ENCODE measurements at regions not wholly inside any gene's neighbourhood (a gene's known extent, or its start where the extent isn't known, plus 50 kb on each side); places are given as distances from the start of the nearest gene placed in this dataset.

GRCh38 chr1:221823561-221823960, 81.7 kb upstream of the DUSP10 start:
- Mint-ChIP-seq H3K27ac (ENCODE audit: unreplicated experiment) (no peak overlapping the region), H3K9me3 (ENCODE audit: low read depth) (peaks cover 2% of the 10 kb centered on the region), H3K4me3 (ENCODE audit: unreplicated experiment) (no peak overlapping the region), H3K4me1 (ENCODE audit: low read depth) (peaks cover 9% of the 10 kb centered on the region), H3K36me3 (ENCODE audit: low read depth) (no peaks in the 10 kb centered on the region), H3K27me3 (ENCODE audit: low read depth) (no peaks in the 10 kb centered on the region)
- no peak for DNase-seq (ENCODE audit: low spot score)
- TF ChIP-seq, protein P1, sequence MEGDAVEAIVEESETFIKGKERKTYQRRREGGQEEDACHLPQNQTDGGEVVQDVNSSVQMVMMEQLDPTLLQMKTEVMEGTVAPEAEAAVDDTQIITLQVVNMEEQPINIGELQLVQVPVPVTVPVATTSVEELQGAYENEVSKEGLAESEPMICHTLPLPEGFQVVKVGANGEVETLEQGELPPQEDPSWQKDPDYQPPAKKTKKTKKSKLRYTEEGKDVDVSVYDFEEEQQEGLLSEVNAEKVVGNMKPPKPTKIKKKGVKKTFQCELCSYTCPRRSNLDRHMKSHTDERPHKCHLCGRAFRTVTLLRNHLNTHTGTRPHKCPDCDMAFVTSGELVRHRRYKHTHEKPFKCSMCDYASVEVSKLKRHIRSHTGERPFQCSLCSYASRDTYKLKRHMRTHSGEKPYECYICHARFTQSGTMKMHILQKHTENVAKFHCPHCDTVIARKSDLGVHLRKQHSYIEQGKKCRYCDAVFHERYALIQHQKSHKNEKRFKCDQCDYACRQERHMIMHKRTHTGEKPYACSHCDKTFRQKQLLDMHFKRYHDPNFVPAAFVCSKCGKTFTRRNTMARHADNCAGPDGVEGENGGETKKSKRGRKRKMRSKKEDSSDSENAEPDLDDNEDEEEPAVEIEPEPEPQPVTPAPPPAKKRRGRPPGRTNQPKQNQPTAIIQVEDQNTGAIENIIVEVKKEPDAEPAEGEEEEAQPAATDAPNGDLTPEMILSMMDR (IDR thresholded peaks at IDR 0.05) = no peak

DNA sequence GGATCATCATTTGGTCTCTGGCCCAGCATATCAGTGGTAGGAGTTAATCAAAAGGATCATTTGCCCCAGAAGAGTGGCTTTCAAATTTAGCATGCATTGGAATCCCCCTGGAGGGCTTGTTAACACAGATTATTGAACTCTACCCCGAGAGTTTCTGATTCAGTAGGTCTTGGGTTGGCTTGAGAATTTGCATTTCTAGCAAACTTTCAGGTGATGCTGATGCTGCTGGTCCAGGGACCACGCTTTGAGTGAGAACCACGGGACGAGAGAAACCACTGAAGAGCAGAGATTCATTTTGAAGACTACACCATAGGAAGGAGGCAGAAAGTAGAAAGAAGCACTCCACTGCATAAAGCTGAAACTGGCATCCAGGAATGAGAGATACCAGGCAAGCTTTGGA, 81.3 kb upstream of the DUSP10 start:
- TF ChIP-seq, protein P1 (IDR thresholded peaks at IDR 0.05) = no peak
- H3K4me1 Mint-ChIP-seq (ENCODE audit: low read depth) = peaks cover 8% of the 10 kb centered on the region
- no peak overlapping the region for H3K4me3 Mint-ChIP-seq (ENCODE audit: unreplicated experiment)
- no peaks in the 10 kb centered on the region for H3K36me3 Mint-ChIP-seq (ENCODE audit: low read depth)
- no peak overlapping the region for H3K27ac Mint-ChIP-seq (ENCODE audit: unreplicated experiment)
- no peaks in the 10 kb centered on the region for H3K27me3 Mint-ChIP-seq (ENCODE audit: low read depth)
- no peak for DNase-seq (ENCODE audit: low spot score)
- H3K9me3 Mint-ChIP-seq (ENCODE audit: low read depth) = peaks cover 2% of the 10 kb centered on the region

DNA sequence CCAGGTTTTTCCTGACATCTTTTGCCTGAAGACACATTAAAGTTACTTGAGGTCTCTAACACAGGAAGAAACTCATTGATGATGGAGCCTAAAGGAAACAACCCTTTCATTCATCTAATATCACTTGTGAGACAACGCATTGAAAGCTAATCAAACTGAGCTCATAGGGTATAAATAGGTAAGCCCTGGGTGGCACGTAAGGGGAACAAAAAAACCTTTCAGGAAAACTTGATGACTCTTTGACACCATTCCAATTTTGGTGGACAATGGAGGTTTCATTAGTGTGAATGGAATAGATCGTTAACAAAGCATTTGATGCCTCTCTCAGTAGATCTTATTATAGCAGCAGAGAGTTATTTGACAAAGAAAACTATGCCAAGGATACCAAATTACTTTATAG, 80.7 kb upstream of the DUSP10 start:
- H3K4me3 Mint-ChIP-seq (ENCODE audit: unreplicated experiment) = no peak overlapping the region
- peaks cover 8% of the 10 kb centered on the region for H3K4me1 Mint-ChIP-seq (ENCODE audit: low read depth)
- H3K27me3 Mint-ChIP-seq (ENCODE audit: low read depth) = no peaks in the 10 kb centered on the region
- H3K9me3 Mint-ChIP-seq (ENCODE audit: low read depth) = peaks cover 4% of the 10 kb centered on the region
- no peaks in the 10 kb centered on the region for H3K36me3 Mint-ChIP-seq (ENCODE audit: low read depth)
- DNase-seq (ENCODE audit: low spot score) = no peak
- TF ChIP-seq, protein P1 (IDR thresholded peaks at IDR 0.05) = no peak
- no peak overlapping the region for H3K27ac Mint-ChIP-seq (ENCODE audit: unreplicated experiment)

- peaks cover 3% of the 10 kb centered on the region for H3K9me3 Mint-ChIP-seq (ENCODE audit: low read depth)
- no peak overlapping the region for H3K27ac Mint-ChIP-seq (ENCODE audit: unreplicated experiment)
- no peak overlapping the region for H3K4me3 Mint-ChIP-seq (ENCODE audit: unreplicated experiment)
- no peaks in the 10 kb centered on the region for H3K4me1 Mint-ChIP-seq (ENCODE audit: low read depth)
- H3K27me3 Mint-ChIP-seq (ENCODE audit: low read depth) = no peaks in the 10 kb centered on the region
- no peak for DNase-seq (ENCODE audit: low spot score)
- no peaks in the 10 kb centered on the region for H3K36me3 Mint-ChIP-seq (ENCODE audit: low read depth)
- TF ChIP-seq, protein P1 (IDR thresholded peaks at IDR 0.05) = no peak
Measured at GRCh38 chr1:221816899-221817298, 75.0 kb upstream of the DUSP10 start.

- Mint-ChIP-seq H3K27me3 (ENCODE audit: low read depth) (no peaks in the 10 kb centered on the region), H3K36me3 (ENCODE audit: low read depth) (no peaks in the 10 kb centered on the region), H3K4me1 (ENCODE audit: low read depth) (peaks cover 2% of the 10 kb centered on the region), H3K27ac (ENCODE audit: unreplicated experiment) (no peak overlapping the region), H3K4me3 (ENCODE audit: unreplicated experiment) (no peak overlapping the region), H3K9me3 (ENCODE audit: low read depth) (peaks cover 3% of the 10 kb centered on the region)
- no peak for DNase-seq (ENCODE audit: low spot score)
- TF ChIP-seq, protein P1 (IDR thresholded peaks at IDR 0.05) = no peak
Measured at GRCh38 chr1:221815660-221816059, 73.8 kb upstream of the DUSP10 start.

All from chondrocyte (in vitro differentiated cells).